GM18517 (cell line): ENCODE measurements at regions not wholly inside any gene's neighbourhood (a gene's known extent, or its start where the extent isn't known, plus 50 kb on each side); places are given as distances from the start of the nearest gene placed in this dataset.

Experiments
- ATAC-seq: cut with Tn5 transposase; IDR thresholded peaks from one replicate; pipeline ENCODE4 v1.9.1; 2021; ENCODE audit warnings: mild to moderate bottlenecking, moderate library complexity; ENCODE audit not compliant: unreplicated experiment

DNA sequence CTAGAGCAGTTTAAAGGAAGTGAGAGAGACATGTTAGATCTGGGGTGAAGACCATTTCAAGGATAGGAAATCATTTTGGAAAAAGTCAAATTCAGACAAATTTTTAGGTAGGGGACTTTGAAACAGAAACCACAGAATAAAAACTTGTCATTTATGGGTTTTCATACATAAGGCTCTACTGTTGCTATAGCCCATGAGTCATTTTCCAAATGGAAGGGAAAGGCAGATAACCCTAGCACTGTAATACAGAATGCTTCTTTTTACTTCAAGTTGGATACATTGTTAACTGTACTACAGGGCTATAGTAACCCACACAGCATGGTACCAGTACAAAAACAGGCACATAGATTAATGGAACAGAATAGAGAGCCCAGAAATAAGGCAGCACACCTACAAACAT is 455.4 kb downstream of the EBF1 start:
- no peak for ATAC-seq

DNA sequence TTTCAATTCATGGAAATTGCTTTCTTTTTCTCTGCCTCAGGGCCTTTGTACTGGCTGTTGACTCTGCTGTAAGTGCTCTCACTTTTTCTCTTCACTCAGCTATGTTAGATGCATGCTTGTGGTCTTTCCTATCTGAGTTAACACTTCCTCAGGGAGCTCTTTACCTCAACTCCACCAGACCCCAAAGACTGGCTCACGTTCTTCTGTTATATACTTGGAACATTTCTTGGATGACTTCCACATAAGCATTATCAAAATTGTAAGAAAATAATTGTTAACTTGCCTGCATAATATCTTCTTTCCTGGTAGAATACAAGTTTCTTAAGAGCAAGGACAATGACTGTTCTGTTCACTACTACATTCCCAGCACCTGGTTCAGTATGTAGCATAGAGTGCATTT is 455.9 kb downstream of the EBF1 start:
- no peak for ATAC-seq

DNA sequence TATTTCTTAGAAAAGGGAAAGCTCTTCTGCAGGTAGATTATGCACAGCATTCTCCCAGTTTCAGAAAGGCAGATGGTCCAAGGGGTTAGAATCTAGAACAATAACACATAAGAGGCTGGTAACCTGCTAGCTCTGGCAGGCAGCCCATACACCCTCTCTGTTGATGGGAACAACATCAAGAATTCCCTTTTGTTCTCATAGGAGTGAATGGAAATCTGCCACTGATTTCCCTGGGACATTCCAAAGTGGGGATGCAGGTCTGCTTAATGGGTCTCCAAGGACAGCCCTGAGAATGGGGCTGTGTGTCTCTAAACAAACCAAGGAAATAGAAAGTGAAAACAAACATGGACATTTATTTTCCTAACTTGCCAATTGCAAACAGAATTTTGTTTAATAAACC is 456.8 kb downstream of the EBF1 start:
- ATAC-seq, result no peak

DNA sequence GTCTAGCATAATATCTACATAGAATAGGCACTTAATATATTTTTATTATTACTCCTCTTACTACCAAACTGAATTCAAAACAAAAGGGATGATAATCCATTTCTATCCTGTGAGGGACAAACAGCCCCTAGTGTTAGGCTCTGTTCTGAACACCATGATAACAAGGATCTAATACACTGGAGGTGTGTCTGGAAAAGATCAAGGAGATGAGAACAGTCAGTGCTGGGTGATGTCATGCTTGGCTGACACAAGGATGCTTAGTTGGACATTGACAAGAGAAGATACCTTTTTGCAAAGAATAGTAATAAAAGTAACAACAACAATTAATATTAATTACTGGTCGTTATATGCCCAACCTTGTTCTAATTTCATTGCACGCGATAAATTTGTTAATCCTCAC is 458.7 kb downstream of the EBF1 start:
- no peak for ATAC-seq

DNA sequence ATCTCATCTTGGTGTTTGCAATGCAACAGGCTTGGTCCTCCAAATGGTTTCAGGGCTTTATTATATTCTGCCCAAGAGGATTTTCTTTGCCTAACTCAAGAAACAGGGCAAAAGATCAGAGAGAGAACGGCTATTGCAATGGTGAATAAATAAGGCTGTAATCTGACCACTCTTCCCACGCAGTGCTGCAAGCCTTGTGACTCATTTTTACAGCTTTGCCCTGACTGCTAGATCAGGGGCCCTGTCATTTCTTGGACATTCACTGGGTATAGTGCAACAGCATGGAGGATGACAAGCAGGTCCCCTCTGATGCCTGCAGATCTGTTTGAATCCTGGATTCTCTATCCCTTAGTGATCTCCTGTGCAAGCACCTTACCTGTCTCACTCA is 459.1 kb downstream of the EBF1 start:
- no peak for ATAC-seq

DNA sequence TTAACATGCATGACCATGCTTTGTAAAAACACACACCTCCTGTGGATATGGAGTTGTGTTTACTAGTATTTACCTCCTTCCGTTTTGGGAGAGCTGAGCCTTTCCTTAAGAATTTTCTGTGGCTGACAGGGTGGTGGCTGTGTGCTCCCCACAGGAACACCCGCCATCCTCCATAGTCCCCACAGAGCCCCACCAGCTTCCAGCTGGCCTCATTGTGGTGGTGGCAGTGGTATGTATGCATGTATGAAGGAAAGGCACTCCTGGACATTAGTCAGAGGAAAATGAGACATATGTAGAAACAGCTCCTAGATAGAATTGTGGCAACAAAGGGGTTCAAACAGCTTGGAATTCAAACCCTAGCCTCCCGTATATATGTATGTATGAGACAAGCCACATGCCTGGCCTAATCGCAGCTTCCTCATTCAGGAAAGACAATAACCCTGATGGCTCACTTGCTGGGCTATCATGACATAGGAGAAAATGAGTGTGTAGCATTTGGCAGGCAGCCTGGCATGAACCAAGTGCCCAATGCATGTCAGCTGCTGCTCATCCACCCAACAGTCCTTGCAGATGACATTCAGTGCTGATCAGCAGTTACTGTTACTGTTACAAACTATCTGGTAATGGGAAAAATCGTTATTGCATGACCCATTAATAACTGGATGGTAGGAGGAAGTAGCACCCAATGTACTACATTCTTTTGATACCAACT is 459.7 kb downstream of the EBF1 start:
- no peak for ATAC-seq

DNA sequence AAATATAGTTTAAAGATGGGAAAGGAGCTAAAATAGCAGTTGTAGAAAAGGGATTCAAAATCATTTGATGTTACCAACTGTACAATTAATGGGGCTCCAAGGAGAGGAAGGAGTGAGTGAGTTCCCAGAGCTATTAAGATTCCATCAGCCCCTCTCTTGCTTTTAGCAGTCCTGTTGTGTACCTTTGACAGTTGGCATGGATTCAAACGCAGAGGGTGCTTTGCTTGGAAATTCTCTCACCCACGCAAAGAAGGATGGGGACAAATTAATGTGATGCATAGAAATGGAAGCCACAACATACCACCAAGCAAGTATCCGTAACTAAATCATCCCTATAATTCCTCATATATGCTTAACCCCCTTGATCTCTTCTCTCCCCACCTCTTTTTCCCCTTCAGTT is 461.3 kb downstream of the EBF1 start:
- no peak for ATAC-seq

DNA sequence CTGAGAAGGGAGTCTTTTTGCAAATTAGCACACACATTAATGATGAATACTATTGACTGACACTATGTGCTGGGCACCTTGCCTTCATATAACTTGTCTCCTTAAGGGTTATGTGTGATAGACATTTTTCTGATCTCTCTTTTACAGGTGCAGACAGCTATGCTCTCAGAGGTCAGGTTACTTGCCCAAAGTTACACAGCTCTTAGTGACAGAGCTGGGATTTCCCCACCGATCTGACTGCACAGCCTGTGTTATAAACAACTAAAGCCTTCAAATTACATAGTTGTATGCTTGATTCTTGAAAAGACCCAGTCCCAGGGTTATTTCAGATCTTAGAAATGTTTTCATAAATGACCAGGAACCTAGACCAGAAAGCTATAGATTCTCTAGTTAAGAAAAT is 462.7 kb downstream of the EBF1 start:
- no peak for ATAC-seq

DNA sequence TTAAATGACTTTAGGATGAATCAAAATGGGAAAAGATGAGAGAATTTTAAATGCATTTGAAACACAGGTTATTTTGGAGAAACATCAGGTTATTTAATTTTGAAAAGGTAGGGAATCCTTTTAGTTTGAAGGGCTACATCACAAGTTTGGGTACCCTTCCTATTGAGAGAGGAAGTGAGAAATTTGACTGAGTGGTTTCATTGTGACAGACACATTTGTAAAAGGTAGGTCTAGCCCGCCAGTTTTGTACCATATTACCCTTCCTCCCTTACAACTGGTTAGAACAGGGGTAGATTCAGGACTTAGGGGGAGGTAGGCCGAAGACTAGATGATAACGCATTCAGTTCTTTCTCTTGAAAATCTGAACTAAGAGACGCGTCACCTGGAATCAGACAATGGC is 464.2 kb downstream of the EBF1 start:
- ATAC-seq, result no peak

DNA sequence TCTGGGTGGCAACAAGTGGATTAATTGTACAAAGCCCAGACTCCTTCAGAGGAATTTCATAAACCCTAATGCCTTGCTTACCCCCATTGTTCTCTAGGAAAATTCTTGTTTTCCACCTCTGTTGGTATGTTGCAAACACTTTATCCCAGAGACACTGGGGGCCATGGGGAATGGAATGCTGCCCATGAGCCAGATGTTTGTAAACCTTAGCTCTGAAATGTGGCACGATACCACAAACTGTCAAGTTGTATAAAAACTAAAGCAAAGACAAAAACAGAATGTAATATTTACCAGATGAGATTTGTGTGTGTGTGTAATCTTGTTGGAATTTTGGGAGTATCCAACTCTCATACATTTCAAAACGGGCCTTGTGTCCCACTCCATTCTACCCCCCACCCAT is 465.0 kb downstream of the EBF1 start:
- no peak for ATAC-seq

DNA sequence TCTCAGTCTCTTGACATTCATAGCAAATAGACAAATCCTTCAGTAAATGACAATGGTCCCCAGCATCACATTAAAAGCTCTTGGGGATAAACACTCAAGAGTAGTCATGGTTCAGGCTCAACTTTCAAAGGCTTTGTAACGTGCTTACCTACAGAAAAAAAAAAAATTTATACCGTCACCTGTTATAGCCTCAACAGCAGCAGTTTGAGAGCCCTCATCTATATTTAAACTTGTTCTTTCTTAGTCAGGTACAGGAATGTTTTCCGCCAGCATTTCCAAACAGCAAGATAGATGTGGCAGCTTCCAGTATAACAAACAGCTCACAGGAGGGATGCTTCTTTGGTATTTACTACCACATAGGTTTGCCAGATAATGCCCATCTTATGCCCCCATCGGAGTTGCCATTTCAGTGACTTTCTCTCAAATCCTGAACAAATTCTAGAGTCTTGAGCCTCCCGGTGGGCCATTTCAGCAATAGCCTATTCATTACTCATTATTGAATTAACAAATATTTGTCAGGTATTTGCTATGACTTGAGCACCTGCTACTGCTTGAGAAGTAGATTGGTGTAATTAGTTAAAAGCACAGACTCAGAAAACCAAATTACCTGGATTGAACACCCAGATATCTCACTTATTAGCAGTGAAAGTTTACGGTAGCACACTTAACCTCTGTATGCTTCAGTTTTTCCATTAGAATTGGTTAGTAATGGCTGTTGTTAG is 470.0 kb downstream of the EBF1 start:
- no peak for ATAC-seq

DNA sequence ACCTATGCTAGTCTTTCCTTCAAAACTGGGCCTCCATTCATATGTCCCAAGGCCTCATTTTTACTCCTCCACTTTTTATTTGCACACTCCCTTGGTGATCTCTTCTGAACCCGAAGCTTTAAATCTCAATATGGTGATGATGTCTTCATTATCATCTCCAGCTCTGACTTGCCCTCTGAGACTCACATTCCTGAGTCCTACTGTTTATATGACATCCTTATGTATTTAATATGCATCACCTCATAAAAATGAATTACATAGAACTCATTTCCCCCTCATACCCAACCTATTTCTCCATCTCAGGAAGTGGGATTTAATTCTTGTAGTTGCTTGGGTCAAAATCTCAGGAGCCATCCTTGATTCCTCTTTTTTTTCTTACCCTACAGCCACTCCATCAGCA is 473.0 kb downstream of the EBF1 start:
- ATAC-seq, result no peak

DNA sequence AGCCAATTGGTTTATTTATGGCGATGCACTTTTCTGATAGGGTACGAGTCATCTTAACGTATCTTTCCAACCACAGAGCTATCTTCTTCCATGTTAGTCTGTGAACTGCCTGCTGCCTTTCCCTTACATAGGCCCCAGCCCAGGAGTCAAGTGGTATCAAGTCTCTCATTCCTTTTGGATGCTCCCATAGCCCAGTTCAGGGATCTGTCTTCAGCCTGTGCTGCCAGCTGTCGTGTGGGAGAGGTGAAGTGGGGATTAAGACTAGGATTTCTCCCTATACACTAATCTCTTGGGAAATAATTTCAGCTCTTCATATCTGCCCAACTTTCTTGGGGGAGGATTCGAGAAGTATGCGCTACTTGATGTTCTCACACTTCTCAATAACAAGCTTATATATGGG is 475.7 kb downstream of the EBF1 start:
- no peak for ATAC-seq

DNA sequence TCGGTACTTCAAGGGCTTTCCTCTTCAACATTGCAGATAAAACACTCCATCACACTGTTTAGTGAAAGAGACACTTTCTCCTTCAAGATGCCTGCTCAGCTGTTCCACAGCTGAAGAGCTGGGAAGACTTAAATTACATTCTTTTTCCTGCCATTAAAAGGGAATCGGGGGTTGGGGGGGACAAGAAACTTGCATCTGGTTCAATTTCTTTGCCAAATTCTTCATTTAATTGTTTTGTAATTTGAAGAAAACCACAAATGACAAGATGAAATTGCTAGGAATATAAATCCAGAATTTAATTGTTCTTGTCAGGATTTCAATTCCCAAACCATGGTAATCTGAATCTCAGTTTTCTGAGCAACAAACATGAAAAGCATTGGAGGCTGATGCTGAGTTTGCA is 478.3 kb downstream of the EBF1 start:
- ATAC-seq, result no peak

DNA sequence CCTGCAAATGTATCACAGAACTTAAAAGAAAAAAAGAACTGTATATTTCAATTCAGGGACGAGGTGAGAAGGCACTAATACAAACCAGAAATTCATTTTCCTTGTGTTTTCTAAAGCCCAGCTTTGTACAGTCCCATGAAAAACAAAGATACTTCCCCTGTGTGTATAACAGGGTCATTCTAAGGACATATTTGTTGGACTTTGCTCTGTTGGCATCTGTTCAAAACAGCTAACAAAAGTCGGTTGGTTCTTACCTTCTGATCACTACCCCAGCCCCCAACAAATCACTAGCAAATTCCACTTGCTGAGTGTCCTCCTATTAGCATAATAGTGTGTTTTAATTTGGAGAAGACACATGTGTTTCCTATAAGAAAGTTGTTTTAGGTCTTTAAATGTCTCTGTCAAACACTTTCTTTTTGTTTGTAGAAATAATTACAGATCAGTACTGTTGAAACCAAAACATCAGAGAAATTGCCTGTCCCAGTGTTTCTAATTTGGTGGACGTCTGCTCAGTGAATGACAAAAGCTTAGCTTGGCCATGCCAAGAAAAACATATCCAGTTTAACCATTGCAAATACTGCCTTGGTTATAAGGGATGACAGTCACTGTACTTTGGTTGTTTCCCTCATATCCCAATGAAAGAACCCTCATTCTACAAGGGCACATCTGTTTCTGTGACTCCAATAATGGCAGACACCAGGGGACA is 480.5 kb downstream of the EBF1 start:
- no peak for ATAC-seq

DNA sequence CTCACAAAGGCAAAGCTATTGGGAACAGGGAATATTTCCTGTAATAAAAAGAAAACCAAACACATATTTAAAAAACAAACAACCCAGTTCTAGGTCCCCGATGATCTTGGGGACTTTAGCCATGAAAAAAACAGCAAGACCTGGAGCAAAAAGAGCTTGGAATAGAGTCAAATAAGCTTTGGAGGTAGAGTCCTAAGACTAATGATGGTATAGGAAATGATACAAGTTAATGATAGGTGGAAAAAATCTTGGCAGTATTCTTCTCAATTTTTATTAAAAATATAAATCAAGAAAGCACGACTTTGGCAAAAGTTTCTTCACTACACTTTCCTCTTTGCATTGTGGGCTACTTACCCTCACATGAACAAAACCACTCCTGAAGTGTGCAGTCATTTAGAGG is 481.5 kb downstream of the EBF1 start:
- ATAC-seq, result no peak

DNA sequence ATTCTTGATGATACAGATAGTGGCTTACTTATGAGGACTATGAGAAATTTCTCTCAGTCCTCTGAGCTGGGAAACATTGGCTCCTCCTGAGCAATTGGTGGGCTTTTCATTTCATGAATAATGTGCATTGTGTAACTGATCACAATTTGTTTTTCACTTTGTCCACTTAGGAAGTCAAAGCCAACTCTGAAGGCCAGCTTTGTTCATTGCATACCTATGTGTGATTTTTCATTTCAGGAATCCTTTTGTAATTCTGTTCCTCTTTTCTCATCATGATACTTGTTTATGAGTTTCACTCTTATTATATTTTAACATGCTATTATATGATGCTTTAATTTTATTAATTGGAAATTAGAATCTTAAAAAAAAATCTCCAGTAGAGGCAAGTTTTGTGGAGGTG is 483.0 kb downstream of the EBF1 start:
- no peak for ATAC-seq

DNA sequence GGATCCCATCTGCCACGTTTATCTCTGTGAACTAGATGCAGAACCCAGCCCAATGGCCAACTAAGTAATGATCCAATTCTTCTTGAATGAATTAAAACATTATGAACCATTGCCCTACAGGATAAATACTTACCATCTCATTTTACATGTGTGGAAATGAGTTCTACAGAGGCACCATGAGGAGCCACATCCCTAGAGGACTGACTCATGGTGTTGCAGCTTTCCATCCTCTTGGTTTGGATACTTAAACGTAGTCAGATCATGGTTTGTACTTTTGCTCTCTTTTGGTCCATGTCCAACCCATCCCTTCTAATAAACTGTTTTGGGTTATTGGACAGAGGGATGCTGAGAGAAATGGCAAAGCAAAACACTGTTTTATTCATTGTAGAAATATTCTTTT is 484.8 kb downstream of the EBF1 start:
- ATAC-seq, result no peak

DNA sequence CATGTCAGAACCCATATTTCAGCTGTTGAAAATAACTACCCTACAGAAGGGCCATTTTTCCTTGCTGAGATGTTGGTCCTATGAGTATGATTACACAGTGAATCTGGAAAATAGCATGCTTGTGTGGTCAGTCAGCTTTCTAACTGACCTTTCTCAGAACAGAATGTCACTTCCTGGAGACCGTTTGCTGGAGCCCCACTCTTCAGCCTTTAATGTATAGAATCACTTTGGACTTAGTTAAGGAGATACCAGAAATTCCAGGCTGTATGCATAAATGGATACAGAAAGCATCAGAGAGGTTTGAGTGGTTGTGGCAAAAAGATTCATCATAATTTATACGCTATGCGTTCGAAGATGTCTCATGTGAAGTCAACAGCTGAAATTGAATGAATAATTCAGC is 488.1 kb downstream of the EBF1 start:
- no peak for ATAC-seq

DNA sequence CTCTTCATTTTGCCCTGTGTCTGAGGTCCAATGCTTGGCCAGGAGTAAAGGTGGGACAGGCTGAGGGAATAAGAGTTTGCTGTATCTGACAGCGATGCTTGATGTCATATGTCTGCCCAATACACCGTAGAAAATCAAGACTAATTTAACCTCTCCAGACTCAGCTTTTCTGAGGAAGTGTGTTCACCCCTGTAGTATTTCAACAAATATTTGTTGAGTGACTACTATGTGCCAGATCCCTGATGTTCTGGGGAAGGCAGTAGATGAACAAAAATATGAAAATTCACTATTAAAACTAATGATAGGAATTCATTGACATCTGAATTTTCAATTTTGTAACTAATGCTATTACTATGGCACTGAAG is 489.7 kb downstream of the EBF1 start:
- ATAC-seq, result no peak

DNA sequence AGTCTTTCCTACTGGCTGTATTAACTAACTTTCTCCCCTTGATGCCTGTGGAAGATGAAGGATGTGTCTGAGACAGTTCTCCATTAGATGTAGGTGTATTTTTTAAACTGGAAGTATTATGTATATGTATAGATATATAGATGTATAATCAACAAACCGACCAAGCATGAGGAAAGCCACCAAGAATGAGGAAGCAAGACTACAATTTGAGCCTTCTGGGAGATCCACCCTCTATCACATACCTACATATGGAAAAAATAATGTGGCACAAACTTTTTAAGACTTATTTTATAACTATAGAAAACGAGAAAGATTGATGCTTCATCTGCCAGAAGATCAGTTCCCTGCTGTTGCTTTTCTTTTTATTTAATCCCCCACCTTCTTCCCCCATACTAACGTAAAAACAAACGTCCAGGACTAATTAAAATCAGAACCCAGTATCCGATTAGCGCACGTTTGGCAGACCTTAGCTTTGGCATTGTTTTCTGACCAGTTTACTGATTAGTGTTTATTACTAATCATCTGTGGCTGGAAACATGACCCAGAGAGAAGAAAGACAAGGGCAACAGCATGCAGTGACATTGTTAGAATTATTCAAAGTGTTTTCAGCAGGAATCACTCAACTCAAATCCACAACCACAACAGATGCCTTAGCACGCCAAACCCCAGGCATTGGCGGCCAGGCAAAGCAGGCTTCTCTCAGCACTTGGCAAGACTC is 490.2 kb downstream of the EBF1 start:
- no peak for ATAC-seq

DNA sequence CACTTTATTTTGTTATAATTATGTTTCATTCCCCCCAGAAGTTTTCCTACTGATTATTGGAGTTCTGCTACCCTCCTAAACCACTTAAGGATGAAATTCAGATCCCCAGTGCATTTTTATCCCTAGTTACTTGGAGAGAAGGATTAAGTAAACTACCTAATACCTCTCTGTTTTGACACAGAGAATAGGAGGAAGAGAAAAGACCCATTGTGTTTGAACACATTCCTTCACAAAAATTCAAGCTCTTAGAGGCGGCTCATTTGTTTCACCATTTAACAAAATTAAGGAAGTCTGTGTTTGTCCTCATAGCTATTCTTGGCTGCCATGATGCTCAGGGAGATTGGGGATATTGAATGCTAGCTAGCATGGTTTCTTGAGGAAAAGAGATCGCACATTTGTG is 492.6 kb downstream of the EBF1 start:
- ATAC-seq, result no peak
